Chondrocyte (in vitro differentiated cells): ENCODE measurements at regions not wholly inside any gene's neighbourhood (a gene's known extent, or its start where the extent isn't known, plus 50 kb on each side); places are given as distances from the start of the nearest gene placed in this dataset.

Experiments used
- DNase-seq: peaks from one replicate; pipeline ENCODE4 v3.0.0; 2021; ENCODE audit warnings: mixed read lengths, low spot score
- H3K27ac Mint-ChIP-seq: one replicate; pipeline ENCODE4 v1.8.0; 2021; ENCODE audit warnings: mild to moderate bottlenecking, moderate library complexity, mixed read lengths; ENCODE audit not compliant: unreplicated experiment
- H3K27me3 Mint-ChIP-seq: 2 replicates; pipeline ENCODE4 v1.8.0; 2021; ENCODE audit warnings: low read depth, mixed read lengths
- H3K36me3 Mint-ChIP-seq: 2 replicates; pipeline ENCODE4 v1.8.0; 2021; ENCODE audit warnings: low read depth, mixed read lengths
- H3K4me1 Mint-ChIP-seq: 2 replicates; pipeline ENCODE4 v1.8.0; 2021; ENCODE audit warnings: low read depth, mild to moderate bottlenecking, mixed read lengths
- H3K4me3 Mint-ChIP-seq: one replicate; pipeline ENCODE4 v1.8.0; 2021; ENCODE audit warnings: mild to moderate bottlenecking, moderate library complexity, mixed read lengths; ENCODE audit not compliant: unreplicated experiment
- H3K9me3 Mint-ChIP-seq: 2 replicates; pipeline ENCODE4 v1.8.0; 2021; ENCODE audit warnings: low read depth, mixed read lengths
- CTCF ChIP-seq: fragments of 200-600 bp; sonication (generic); IDR thresholded peaks from 2 replicates; pipeline ENCODE4 v1.5.0; 2021; ENCODE audit warnings: antibody characterized with exemption, mild to moderate bottlenecking, moderate library complexity

- no peak for DNase-seq
- peaks cover 5% of the 10 kb centered on the region for H3K9me3 Mint-ChIP-seq
- H3K27me3 Mint-ChIP-seq = no peaks in the 10 kb centered on the region
- no peak overlapping the region for H3K4me3 Mint-ChIP-seq
- H3K4me1 Mint-ChIP-seq = peaks cover 20% of the 10 kb centered on the region
- no peak overlapping the region for H3K27ac Mint-ChIP-seq
- H3K36me3 Mint-ChIP-seq = no peaks in the 10 kb centered on the region
- no peak for TF ChIP-seq CTCF
Measured at GRCh38 chr21:27129215-27129614, 162.3 kb upstream of the ADAMTS5 start.

GRCh38 chr21:27126140-27126539, 159.3 kb upstream of the ADAMTS5 start:
- H3K27me3 Mint-ChIP-seq = no peaks in the 10 kb centered on the region
- H3K36me3 Mint-ChIP-seq = no peaks in the 10 kb centered on the region
- peaks cover 7% of the 10 kb centered on the region for H3K4me1 Mint-ChIP-seq
- H3K27ac Mint-ChIP-seq = no peak overlapping the region
- no peak for TF ChIP-seq CTCF
- H3K9me3 Mint-ChIP-seq = peaks cover 5% of the 10 kb centered on the region
- H3K4me3 Mint-ChIP-seq = no peak overlapping the region
- no peak for DNase-seq

- no peak for DNase-seq
- Mint-ChIP-seq H3K27ac (no peak overlapping the region), H3K36me3 (no peaks in the 10 kb centered on the region), H3K4me1 (no peaks in the 10 kb centered on the region), H3K9me3 (peaks cover 5% of the 10 kb centered on the region), H3K27me3 (peaks cover 2% of the 10 kb centered on the region), H3K4me3 (no peak overlapping the region)
- no peak for TF ChIP-seq CTCF
Measured at GRCh38 chr21:27122686-27123085, 155.8 kb upstream of the ADAMTS5 start.

- no peak overlapping the region for H3K27ac Mint-ChIP-seq
- no peaks in the 10 kb centered on the region for H3K27me3 Mint-ChIP-seq
- peaks cover 3% of the 10 kb centered on the region for H3K9me3 Mint-ChIP-seq
- H3K4me3 Mint-ChIP-seq = no peak overlapping the region
- peaks cover 7% of the 10 kb centered on the region for H3K4me1 Mint-ChIP-seq
- DNase-seq = no peak
- no peak for TF ChIP-seq CTCF
- no peaks in the 10 kb centered on the region for H3K36me3 Mint-ChIP-seq
Measured at GRCh38 chr21:27114111-27114510, 147.2 kb upstream of the ADAMTS5 start.

GRCh38 chr21:27112186-27112585, 145.3 kb upstream of the ADAMTS5 start:
- Mint-ChIP-seq H3K36me3 (no peaks in the 10 kb centered on the region), H3K27ac (no peak overlapping the region), H3K4me3 (no peak overlapping the region), H3K9me3 (peaks cover 3% of the 10 kb centered on the region), H3K4me1 (peaks cover 17% of the 10 kb centered on the region), H3K27me3 (no peaks in the 10 kb centered on the region)
- TF ChIP-seq CTCF = no peak
- no peak for DNase-seq
